Uterus (tissue), 3 donors: ENCODE measurements at regions not wholly inside any gene's neighbourhood (a gene's known extent, or its start where the extent isn't known, plus 50 kb on each side); places are given as distances from the start of the nearest gene placed in this dataset.
"Not testable (repeated sequence)": the region's sequence is repeated elsewhere in the genome, so short reads cannot be mapped to it uniquely, and the experiment has no call there.

Source experiments
- DNase-seq, 2 donors: peaks; one replicate each; pipeline ENCODE4 v3.0.0-alpha.2; 2019 to 2020
- H3K27ac ChIP-seq, 2 donors: fragments of 200-600 bp; sonication (generic); 1 replicate in 1 of 2; 2 replicates in 1 of 2; pipeline ENCODE4 v1.5.1; 2016 to 2018
- H3K27me3 ChIP-seq, 2 donors: fragments of 200-600 bp; sonication (generic); one replicate each; pipeline ENCODE4 v1.5.1; 2018 to 2019; ENCODE audit warnings: control low read depth in 1 of 2
- H3K36me3 ChIP-seq, 2 donors: fragments of 200-600 bp; sonication (generic); one replicate each; pipeline ENCODE4 v1.5.1; 2019; ENCODE audit warnings: control low read depth in 1 of 2
- H3K4me1 ChIP-seq, 2 donors: fragments of 200-600 bp; sonication (generic); one replicate each; pipeline ENCODE4 v1.5.1; 2018 to 2019; ENCODE audit warnings: control low read depth in 1 of 2
- H3K4me3 ChIP-seq, 2 donors: fragments of 200-600 bp; sonication (generic); 1 replicate in 1 of 2; 2 replicates in 1 of 2; pipeline ENCODE4 v1.5.1; 2018 to 2019; ENCODE audit warnings: mild to moderate bottlenecking in 1 of 2
- H3K9me3 ChIP-seq, 2 donors: fragments of 200-600 bp; sonication (generic); one replicate each; pipeline ENCODE4 v1.5.1; 2019; ENCODE audit warnings: control low read depth in 1 of 2
- CTCF ChIP-seq, 4 experiments: fragments of 200-600 bp in 2 of 4; fragments of 450-650 bp in 2 of 4; sonication (generic) in 2 of 4; IDR thresholded peaks; one replicate each; pipeline ENCODE4 v1.5.1; 2016 to 2019; ENCODE audit warnings: antibody characterized with exemption in 4 of 4, mild to moderate bottlenecking in 2 of 4, moderate library complexity in 1 of 4
- POLR2A ChIP-seq, 2 donors: fragments of 450-650 bp; IDR thresholded peaks; one replicate each; pipeline ENCODE4 v1.6.1; 2016; ENCODE audit warnings: antibody characterized with exemption in 2 of 2, mild to moderate bottlenecking in 1 of 2, moderate library complexity in 1 of 2
- intact Hi-C: fragments of 100-400 bp; cut with DNase I; formaldehyde crosslinking; loops from one replicate; pipeline ENCODE4 v1.15.1; 2023; ENCODE audit warnings: low total_unique reads
- donor health status: DM: yes; HTN: yes; CAD: no.

GRCh38 chr1:79255421-79255820, 248.9 kb upstream of the ADGRL4 start:
- no peak for TF ChIP-seq CTCF (IDR thresholded peaks at IDR 0.05)
- TF ChIP-seq POLR2A (IDR thresholded peaks at IDR 0.05): no peak
- Histone ChIP-seq H3K27ac (no peak overlapping the region), H3K4me3 (no peak overlapping the region), H3K27me3 (no peaks in the 10 kb centered on the region), H3K9me3 (no peaks in the 10 kb centered on the region), H3K4me1 (no peaks in the 10 kb centered on the region), H3K36me3 (no peaks in the 10 kb centered on the region)
- intact Hi-C loops: no loop called here
- no peak for DNase-seq

- no peak for DNase-seq
- Histone ChIP-seq H3K27ac (no peak overlapping the region), H3K4me3 (no peak overlapping the region), H3K36me3 (no peaks in the 10 kb centered on the region), H3K4me1 (no peaks in the 10 kb centered on the region), H3K9me3 (no peaks in the 10 kb centered on the region), H3K27me3 (no peaks in the 10 kb centered on the region)
- TF ChIP-seq POLR2A (IDR thresholded peaks at IDR 0.05) (no peak), CTCF (IDR thresholded peaks at IDR 0.05) (no peak)
- intact Hi-C loops: no loop called here
Observed at GRCh38 chr1:79252598-79252997, 246.1 kb upstream of the ADGRL4 start.

DNA sequence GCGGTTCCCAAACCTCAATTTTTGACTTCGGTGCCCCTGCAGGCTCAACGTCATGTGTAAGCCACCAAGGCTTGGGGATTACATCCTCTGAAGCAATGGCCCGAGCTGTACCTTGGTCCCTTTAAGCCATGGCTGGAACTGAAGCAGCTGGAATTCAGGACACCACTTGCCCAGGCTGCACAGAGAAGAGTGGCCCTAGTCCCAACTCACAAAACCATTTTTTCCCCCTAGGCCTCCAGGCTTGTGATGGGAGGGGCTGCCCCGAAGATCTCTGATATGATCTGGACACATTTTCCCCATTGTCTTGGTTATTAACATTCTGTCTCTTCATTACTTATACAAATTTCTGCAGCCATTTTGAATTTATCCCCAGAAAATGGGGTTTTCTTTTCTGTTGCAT, 233.3 kb upstream of the ADGRL4 start:
- no peak overlapping the region for H3K4me3 ChIP-seq
- H3K36me3 ChIP-seq: no peaks in the 10 kb centered on the region
- no peaks in the 10 kb centered on the region for H3K4me1 ChIP-seq
- intact Hi-C loops: no loop called here
- no peak overlapping the region for H3K27ac ChIP-seq
- no peaks in the 10 kb centered on the region for H3K27me3 ChIP-seq
- DNase-seq: no peak
- TF ChIP-seq POLR2A (IDR thresholded peaks at IDR 0.05): no peak
- TF ChIP-seq CTCF (IDR thresholded peaks at IDR 0.05): no peak
- H3K9me3 ChIP-seq: no peaks in the 10 kb centered on the region

- no peaks in the 10 kb centered on the region for H3K9me3 ChIP-seq
Observed at GRCh38 chr1:79235301-79236002, 228.9 kb upstream of the ADGRL4 start.

DNA sequence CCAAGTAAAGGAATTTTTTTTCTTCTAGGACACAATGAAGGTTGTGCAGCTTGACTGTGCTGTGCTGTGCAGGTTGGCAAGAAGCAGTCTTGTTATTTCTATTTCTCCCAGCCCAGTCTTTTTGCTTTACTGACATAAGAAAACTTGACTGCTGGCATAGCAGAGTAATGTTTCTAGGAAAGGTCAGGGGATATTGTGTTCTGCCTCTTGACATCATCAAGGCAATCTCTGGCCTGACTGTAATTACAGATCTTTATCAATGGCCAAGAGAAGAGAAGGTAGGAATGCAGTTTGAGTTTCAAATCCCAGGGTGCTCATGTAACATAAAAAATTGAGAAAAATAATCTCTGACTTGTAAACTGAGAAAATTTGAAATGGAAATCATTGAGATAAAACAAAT, 226.3 kb upstream of the ADGRL4 start:
- no peak for DNase-seq
- Histone ChIP-seq H3K36me3 (no peaks in the 10 kb centered on the region), H3K9me3 (no peaks in the 10 kb centered on the region), H3K27me3 (no peaks in the 10 kb centered on the region), H3K27ac (no peak overlapping the region), H3K4me3 (no peak overlapping the region), H3K4me1 (no peaks in the 10 kb centered on the region)
- TF ChIP-seq POLR2A (IDR thresholded peaks at IDR 0.05) (no peak), CTCF (IDR thresholded peaks at IDR 0.05) (no peak)
- intact Hi-C loops: no loop called here

More at GRCh38 chr1:79235301-79236002, 228.9 kb upstream of the ADGRL4 start:
- Histone ChIP-seq H3K4me3 (no peak overlapping the region), H3K36me3 (no peaks in the 10 kb centered on the region), H3K4me1 (no peaks in the 10 kb centered on the region), H3K27ac (no peak overlapping the region), H3K27me3 (no peaks in the 10 kb centered on the region)
- DNase-seq: no peak
- no peak for TF ChIP-seq CTCF (IDR thresholded peaks at IDR 0.05)
- no peak for TF ChIP-seq POLR2A (IDR thresholded peaks at IDR 0.05)
- intact Hi-C loops: no loop called here

- H3K9me3 ChIP-seq, intact Hi-C loops, H3K27ac ChIP-seq, H3K4me3 ChIP-seq, DNase-seq, H3K36me3 ChIP-seq, H3K4me1 ChIP-seq, H3K27me3 ChIP-seq: not testable (repeated sequence)
Observed at GRCh38 chr1:79230751-79231150, 224.2 kb upstream of the ADGRL4 start.
